Occipital lobe (tissue), 1 donor: ENCODE measurements at regions not wholly inside any gene's neighbourhood (a gene's known extent, or its start where the extent isn't known, plus 50 kb on each side); places are given as distances from the start of the nearest gene placed in this dataset.

Source experiments
- DNase-seq: peaks from one replicate; lab custom pipeline; 2025; lab: John Stamatoyannopoulos, UW

- no peak for DNase-seq
Measured at GRCh38 chr2:43035922-43036321, 190.5 kb downstream of the ZFP36L2 start.

GRCh38 chr2:43034921-43035320, 191.5 kb downstream of the ZFP36L2 start:
- no peak for DNase-seq

- DNase-seq = no peak
Measured at GRCh38 chr2:43034242-43034619, 192.2 kb downstream of the ZFP36L2 start.

- DNase-seq = no peak
Measured at GRCh38 chr2:43033466-43034241, 192.8 kb downstream of the ZFP36L2 start.

GRCh38 chr2:43033016-43033270, 193.5 kb downstream of the ZFP36L2 start:
- no peak for DNase-seq

GRCh38 chr2:43032213-43033015, 194.0 kb downstream of the ZFP36L2 start:
- no peak for DNase-seq

GRCh38 chr2:43031471-43032212, 194.8 kb downstream of the ZFP36L2 start:
- DNase-seq = no peak

GRCh38 chr2:43030551-43031307, 195.7 kb downstream of the ZFP36L2 start:
- DNase-seq = no peak

- no peak for DNase-seq
Measured at GRCh38 chr2:43029186-43029585, 197.2 kb downstream of the ZFP36L2 start.

- no peak for DNase-seq
Measured at GRCh38 chr2:43028188-43028587, 198.2 kb downstream of the ZFP36L2 start.

GRCh38 chr2:43027097-43027873, 199.1 kb downstream of the ZFP36L2 start:
- no peak for DNase-seq

GRCh38 chr2:43026426-43027096, 199.8 kb downstream of the ZFP36L2 start:
- no peak for DNase-seq

GRCh38 chr2:43025709-43026295, 200.6 kb downstream of the ZFP36L2 start:
- DNase-seq = no peak

- DNase-seq = peak; percentile 31
Measured at GRCh38 chr2:43024515-43025011, 201.8 kb downstream of the ZFP36L2 start.

GRCh38 chr2:43023791-43024514, 202.5 kb downstream of the ZFP36L2 start:
- no peak for DNase-seq

- no peak for DNase-seq
Measured at GRCh38 chr2:43022896-43023295, 203.5 kb downstream of the ZFP36L2 start.

- peak; percentile 37 for DNase-seq
Measured at GRCh38 chr2:43021791-43022509, 204.5 kb downstream of the ZFP36L2 start.

GRCh38 chr2:43020990-43021669, 205.3 kb downstream of the ZFP36L2 start:
- no peak for DNase-seq
